Ascending aorta (tissue), 2 donors: ENCODE measurements at regions not wholly inside any gene's neighbourhood (a gene's known extent, or its start where the extent isn't known, plus 50 kb on each side); places are given as distances from the start of the nearest gene placed in this dataset.

Experiments
- DNase-seq, 2 donors: peaks; one replicate each; pipeline ENCODE4 v3.0.0-alpha.2; 2019; ENCODE audit warnings: low spot score in 2 of 2
- H3K27ac ChIP-seq, 2 donors: fragments of 200-600 bp; sonication (generic); one replicate each; pipeline ENCODE4 v1.5.1; 2016 to 2017; ENCODE audit warnings: mild to moderate bottlenecking in 1 of 2
- H3K27me3 ChIP-seq: fragments of 200-600 bp; sonication (generic); one replicate; pipeline ENCODE4 v1.5.1; 2017
- H3K36me3 ChIP-seq, 2 donors: fragments of 200-600 bp; sonication (generic); one replicate each; pipeline ENCODE4 v1.5.1; 2016
- H3K4me1 ChIP-seq, 2 donors: fragments of 200-600 bp; sonication (generic); one replicate each; pipeline ENCODE4 v1.5.1; 2016 to 2017; ENCODE audit warnings: mild to moderate bottlenecking in 1 of 2
- H3K4me3 ChIP-seq, 2 donors: fragments of 200-600 bp; sonication (generic); one replicate each; pipeline ENCODE4 v1.5.1; 2016 to 2017; ENCODE audit warnings: mild to moderate bottlenecking in 1 of 2
- H3K9me3 ChIP-seq, 2 donors: fragments of 200-600 bp; sonication (generic); one replicate each; pipeline ENCODE4 v1.5.1; 2016
- CTCF ChIP-seq, 3 experiments: fragments of 200-600 bp in 2 of 3; fragments of 450-650 bp in 1 of 3; sonication (generic) in 2 of 3; IDR thresholded peaks; one replicate each; pipeline ENCODE4 v1.5.1; 2016 to 2019; ENCODE audit warnings: antibody characterized with exemption in 3 of 3, mild to moderate bottlenecking in 1 of 3, moderate library complexity in 1 of 3
- intact Hi-C: fragments of 100-400 bp; cut with DNase I; formaldehyde crosslinking; loops from one replicate; pipeline ENCODE4 v1.15.1; 2023

DNA sequence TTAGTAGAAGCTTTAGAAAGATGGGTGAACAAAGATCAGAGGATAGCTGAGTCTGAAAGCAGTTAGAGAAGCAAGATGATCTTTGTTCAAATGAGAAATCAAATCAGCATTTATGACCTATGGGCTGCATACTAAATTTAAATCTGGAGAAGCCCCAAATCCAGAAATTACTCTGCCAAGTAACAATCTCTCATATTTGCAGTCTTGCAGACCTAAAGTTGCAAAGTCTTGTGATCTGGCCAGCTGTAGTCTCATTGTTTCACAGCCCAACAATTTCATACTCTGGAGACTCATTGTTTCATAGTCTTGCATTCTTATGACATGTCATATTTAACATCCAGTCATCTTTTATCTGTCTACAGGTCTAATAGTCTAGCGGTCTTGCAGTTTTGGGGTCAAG is 364.9 kb upstream of the RSPO3 start:
- Histone ChIP-seq H3K4me3 (no peak overlapping the region), H3K36me3 (no peaks in the 10 kb centered on the region), H3K27me3 (no peaks in the 10 kb centered on the region), H3K9me3 (peaks cover 0 to 3% of the 10 kb centered on the region in 2 donors), H3K27ac (no peak overlapping the region), H3K4me1 (no peaks in the 10 kb centered on the region)
- TF ChIP-seq CTCF (IDR thresholded peaks at IDR 0.05), result no peak
- intact Hi-C loops, result no loop called here
- DNase-seq, result no peak

DNA sequence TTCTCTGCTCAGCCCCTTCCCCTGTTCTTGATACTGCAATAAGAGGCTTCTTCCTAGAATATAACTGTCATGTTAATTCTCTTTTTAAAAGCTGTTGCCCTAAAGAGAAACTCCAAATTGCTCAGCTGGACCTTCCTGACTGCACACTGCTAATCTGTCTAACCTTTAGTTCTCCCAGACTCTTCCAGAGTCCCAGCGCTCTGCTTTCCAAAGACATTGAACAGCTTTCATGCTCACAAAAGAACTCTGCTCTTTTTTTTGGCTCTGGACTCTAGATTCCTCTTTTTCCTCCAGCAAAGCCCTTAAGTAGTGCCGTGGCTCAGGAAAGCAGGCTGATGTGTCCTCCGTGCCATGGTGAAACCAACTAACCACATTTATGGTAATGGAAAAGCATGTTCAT is 356.6 kb upstream of the RSPO3 start:
- Histone ChIP-seq H3K27me3 (no peaks in the 10 kb centered on the region), H3K4me3 (no peak overlapping the region), H3K4me1 (no peaks in the 10 kb centered on the region), H3K36me3 (no peaks in the 10 kb centered on the region), H3K27ac (no peak overlapping the region), H3K9me3 (no peaks in the 10 kb centered on the region)
- intact Hi-C loops, result no loop called here
- no peak for TF ChIP-seq CTCF (IDR thresholded peaks at IDR 0.05)
- no peak for DNase-seq

- no peaks in the 10 kb centered on the region for H3K36me3 ChIP-seq
- intact Hi-C loops, result no loop called here
- no peaks in the 10 kb centered on the region for H3K4me1 ChIP-seq
- no peak for DNase-seq
- H3K27ac ChIP-seq, result no peak overlapping the region
- H3K27me3 ChIP-seq, result no peaks in the 10 kb centered on the region
- no peak overlapping the region for H3K4me3 ChIP-seq
- H3K9me3 ChIP-seq, result no peaks in the 10 kb centered on the region
- TF ChIP-seq CTCF (IDR thresholded peaks at IDR 0.05), result no peak
Observed at GRCh38 chr6:126764104-126764503, 354.4 kb upstream of the RSPO3 start.

DNA sequence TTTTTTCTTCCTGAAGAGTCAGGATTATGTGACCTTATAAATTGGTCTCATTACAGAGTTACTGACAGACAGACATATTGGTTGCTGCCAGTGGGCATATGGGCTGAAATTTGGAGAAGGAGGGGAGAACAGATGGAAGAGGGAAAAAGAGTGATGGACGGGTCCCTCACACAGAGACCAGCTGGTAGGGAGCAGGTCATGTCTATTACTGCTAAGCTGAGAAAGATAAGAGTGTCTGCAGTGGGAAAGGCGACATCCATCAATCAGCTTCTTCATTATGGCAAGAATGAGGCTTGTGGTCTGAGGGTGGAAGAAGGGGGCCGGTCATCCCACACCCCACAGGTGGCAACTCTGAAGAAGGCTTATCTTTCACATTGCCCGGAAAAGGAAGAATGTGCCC is 353.8 kb upstream of the RSPO3 start:
- TF ChIP-seq CTCF (IDR thresholded peaks at IDR 0.05), result no peak

DNA sequence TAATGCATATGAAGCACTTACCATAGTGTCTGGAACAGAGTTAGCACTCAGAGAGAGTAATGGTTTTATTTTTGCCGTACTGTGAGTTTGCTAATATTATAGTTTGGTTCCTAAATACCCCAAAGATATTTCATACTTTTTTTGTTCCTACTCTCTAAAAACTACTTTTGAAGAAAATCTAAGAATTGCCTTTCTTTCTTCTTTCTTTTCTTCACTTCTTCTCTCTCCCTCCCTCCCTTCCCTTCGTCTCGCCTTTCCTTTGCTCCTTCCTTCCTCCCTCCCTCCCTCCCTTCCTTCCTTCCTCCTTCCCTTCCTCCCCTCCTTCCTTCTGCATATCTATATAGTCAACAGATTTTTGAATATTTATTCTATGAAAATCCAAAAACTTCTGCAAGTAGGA is 351.7 kb upstream of the RSPO3 start:
- intact Hi-C loops, result no loop called here
- no peak overlapping the region for H3K4me3 ChIP-seq
- no peaks in the 10 kb centered on the region for H3K27me3 ChIP-seq
- TF ChIP-seq CTCF (IDR thresholded peaks at IDR 0.05), result no peak
- H3K9me3 ChIP-seq, result no peaks in the 10 kb centered on the region
- H3K36me3 ChIP-seq, result no peaks in the 10 kb centered on the region
- DNase-seq, result no peak
- no peaks in the 10 kb centered on the region for H3K4me1 ChIP-seq
- no peak overlapping the region for H3K27ac ChIP-seq

More for the DNA sequence above, 353.8 kb upstream of the RSPO3 start:
- DNase-seq, result no peak
- no peaks in the 10 kb centered on the region for H3K9me3 ChIP-seq
- no peaks in the 10 kb centered on the region for H3K36me3 ChIP-seq
- H3K4me3 ChIP-seq, result no peak overlapping the region
- no peaks in the 10 kb centered on the region for H3K4me1 ChIP-seq
- no peaks in the 10 kb centered on the region for H3K27me3 ChIP-seq
- intact Hi-C loops, result no loop called here
- H3K27ac ChIP-seq, result no peak overlapping the region

DNA sequence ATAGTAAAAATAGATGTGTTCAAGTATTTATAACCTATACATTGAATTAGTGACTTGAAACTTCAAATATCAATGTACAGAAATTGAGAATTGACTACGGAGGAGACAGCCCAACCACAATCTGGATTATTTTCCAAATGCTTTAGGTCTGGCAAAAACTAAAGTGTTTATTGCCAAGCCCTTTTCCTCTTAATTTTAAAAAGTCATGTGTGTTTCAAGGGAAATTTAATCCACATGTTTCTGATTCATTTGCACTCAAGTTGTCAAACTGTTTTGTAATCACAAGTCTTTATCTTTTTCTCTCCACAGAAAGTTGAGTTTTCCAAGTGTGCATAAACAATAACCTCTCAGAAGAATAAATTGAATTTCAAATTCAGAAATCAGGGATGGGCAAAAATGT is 350.8 kb upstream of the RSPO3 start:
- no peaks in the 10 kb centered on the region for H3K4me1 ChIP-seq
- H3K4me3 ChIP-seq, result no peak overlapping the region
- TF ChIP-seq CTCF (IDR thresholded peaks at IDR 0.05), result no peak
- no peaks in the 10 kb centered on the region for H3K9me3 ChIP-seq
- no peak for DNase-seq
- intact Hi-C loops, result no loop called here
- H3K27ac ChIP-seq, result no peak overlapping the region
- H3K27me3 ChIP-seq, result no peaks in the 10 kb centered on the region
- H3K36me3 ChIP-seq, result no peaks in the 10 kb centered on the region
